Mammary epithelial cell (primary cell): ENCODE measurements at regions not wholly inside any gene's neighbourhood (a gene's known extent, or its start where the extent isn't known, plus 50 kb on each side); places are given as distances from the start of the nearest gene placed in this dataset.

Source experiments
- CTCF ChIP-seq, 2 donors: IDR thresholded peaks in 1 of 2; conservative IDR thresholded peaks in 1 of 2; 2 replicates each; pipeline ENCODE4 v1.5.1; 2011 to 2012; ENCODE audit warnings: inconsistent platforms in 2 of 2, low read length in 2 of 2, mild to moderate bottlenecking in 2 of 2, control low read depth in 1 of 2, low read depth in 1 of 2; ENCODE audit not compliant: insufficient read depth in 1 of 2; ENCODE audit errors: extremely low read depth in 1 of 2
- EZH2 ChIP-seq: IDR thresholded peaks from 2 replicates; pipeline ENCODE4 v1.6.1; 2012; ENCODE audit warnings: low read length, inconsistent platforms, borderline replicate concordance

GRCh38 chr15:99921101-99921500 is 187.9 kb upstream of the LYSMD4 start:
- TF ChIP-seq CTCF (conservative IDR thresholded peaks at IDR 0.05 in 1 of 2, IDR thresholded peaks at IDR 0.05 in 1 of 2; ENCODE audit: extremely low read depth in 1 of 2, insufficient read depth in 1 of 2, low read depth in 1 of 2, low read length in 2 of 2): no peak
- TF ChIP-seq EZH2: no peak
